GM12864 (cell line): ENCODE measurements at regions not wholly inside any gene's neighbourhood (a gene's known extent, or its start where the extent isn't known, plus 50 kb on each side); places are given as distances from the start of the nearest gene placed in this dataset.
"Not testable (repeated sequence)": the region's sequence is repeated elsewhere in the genome, so short reads cannot be mapped to it uniquely, and the experiment has no call there.

ENCODE experiments used
- DNase-seq: peaks from one replicate; pipeline ENCODE4 v3.0.0-alpha.2; 2011; ENCODE audit warnings: low read depth
- H3K4me3 ChIP-seq: 2 replicates; pipeline ENCODE4 v1.5.1; 2011; ENCODE audit warnings: mild to moderate bottlenecking, low read depth, low read length, control low read depth
- TF ChIP-seq, protein P1 (sequence below): IDR thresholded peaks from 2 replicates; pipeline ENCODE4 v1.5.1; 2011; ENCODE audit warnings: low read depth, mild to moderate bottlenecking, moderate library complexity, low read length, control low read depth, inconsistent platforms; ENCODE audit errors: missing control alignments

DNA sequence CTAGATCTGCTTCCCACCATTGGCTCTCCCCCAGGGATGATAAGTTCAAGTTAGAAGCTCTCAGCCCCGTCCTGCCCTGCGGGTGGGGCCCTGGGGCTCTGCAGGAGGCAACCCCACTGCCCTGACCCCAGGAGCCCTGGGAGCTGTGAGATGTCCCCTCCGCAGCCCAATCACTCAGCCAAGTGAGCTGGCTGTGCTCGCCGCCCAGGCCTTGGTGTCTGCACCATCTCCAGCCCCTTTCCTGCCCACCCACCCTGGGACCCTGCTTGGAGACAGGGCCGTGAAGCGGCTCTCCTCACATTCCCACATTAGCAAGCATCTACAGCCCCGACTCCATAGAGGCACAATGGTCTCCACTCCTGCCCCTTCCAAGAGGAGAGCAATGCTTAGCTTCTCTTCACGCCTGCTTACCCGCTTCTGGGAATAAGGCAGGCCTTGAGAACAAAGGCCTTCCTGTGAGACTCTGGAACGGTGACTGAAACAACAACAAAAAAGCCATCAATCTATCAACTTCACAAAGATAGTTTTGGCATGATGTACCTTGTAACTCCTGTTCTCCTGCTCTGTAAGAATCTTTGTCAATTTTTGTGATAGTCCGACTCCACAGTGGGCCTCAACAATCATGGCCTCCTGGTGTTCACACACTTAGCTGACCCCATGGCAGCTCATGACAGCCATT is 67.7 kb downstream of the FOXL3 start:
- TF ChIP-seq, protein P1, sequence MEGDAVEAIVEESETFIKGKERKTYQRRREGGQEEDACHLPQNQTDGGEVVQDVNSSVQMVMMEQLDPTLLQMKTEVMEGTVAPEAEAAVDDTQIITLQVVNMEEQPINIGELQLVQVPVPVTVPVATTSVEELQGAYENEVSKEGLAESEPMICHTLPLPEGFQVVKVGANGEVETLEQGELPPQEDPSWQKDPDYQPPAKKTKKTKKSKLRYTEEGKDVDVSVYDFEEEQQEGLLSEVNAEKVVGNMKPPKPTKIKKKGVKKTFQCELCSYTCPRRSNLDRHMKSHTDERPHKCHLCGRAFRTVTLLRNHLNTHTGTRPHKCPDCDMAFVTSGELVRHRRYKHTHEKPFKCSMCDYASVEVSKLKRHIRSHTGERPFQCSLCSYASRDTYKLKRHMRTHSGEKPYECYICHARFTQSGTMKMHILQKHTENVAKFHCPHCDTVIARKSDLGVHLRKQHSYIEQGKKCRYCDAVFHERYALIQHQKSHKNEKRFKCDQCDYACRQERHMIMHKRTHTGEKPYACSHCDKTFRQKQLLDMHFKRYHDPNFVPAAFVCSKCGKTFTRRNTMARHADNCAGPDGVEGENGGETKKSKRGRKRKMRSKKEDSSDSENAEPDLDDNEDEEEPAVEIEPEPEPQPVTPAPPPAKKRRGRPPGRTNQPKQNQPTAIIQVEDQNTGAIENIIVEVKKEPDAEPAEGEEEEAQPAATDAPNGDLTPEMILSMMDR: no peak

DNA sequence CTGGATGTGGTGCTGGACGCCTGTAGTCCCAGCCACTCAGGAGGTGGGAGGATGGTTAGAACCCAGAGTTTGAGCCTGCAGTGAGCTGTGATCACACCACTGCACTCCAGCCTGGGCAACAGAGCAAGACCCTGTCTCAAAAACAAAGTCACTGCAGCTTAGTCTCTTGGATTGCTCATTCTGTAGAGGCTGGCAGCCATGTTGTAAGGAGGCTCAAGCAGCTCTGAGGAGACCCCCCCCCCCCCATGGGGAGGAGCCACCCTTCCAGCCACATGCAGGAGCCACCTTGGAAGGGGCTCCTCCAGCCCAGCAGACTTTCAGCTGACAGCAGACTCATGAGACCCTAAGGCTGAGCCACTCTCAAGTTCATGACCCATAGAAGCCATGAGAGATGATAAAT is 68.4 kb downstream of the FOXL3 start:
- H3K4me3 ChIP-seq: no peak overlapping the region
- DNase-seq: no peak
- TF ChIP-seq, protein P1: no peak

More for the DNA sequence above, 67.7 kb downstream of the FOXL3 start:
- DNase-seq: no peak
- H3K4me3 ChIP-seq: no peak overlapping the region

DNA sequence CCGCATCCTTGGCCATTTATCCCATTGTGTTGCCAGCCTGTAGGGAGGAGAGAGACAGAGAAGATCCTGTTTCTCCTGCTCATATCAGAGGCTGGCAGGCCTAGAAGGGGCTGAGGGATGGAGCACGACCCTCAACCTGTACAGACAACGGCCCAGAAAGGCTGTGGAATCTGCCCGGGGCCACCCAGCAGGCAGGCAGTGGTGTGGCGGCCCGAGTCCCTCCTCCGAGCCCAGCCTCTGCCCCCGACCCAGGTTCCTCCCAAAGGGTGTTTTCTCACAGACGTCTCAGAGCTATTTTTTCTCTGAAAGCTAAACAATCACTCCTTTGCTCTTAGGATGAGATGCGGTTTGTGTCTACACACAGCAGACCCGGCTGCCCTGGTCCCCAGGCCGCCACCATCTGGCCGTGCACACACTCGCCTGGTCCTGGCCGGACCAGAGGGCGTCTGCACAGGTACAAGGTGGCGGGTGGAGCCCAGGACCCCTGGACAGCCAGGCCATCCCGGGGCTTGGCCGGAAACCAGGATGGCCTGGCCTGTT is 69.3 kb downstream of the FOXL3 start:
- no peak for DNase-seq
- H3K4me3 ChIP-seq: no peak overlapping the region
- TF ChIP-seq, protein P1: no peak

DNA sequence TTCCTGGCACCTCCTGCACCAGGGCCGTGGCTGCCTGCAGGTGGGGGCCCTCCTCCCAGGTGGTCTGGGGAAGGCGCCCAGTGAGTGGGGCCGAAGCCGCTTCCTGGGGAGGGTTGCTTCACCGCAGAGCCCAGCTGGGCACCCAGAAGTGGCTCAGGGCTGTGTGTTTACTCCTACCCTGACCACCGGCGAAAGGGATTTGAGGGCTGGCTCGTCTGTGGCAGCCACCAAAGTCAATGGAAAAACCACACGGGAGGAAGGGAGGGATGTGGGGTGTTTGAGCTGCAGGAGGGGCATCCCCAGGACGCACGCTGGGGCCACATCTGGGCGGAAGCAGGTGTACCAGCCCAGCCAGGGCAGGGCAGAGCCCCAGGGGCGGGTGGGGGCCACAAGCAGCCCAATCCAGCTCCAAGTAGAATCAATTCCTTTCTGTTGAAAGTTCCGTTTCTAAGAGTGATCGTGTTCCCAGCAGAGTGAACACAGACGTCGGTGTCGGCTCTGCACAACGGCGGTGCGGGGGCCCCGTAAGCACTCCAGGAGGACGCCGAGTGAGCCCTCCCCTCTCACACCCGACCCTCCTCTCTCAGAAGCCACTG is 69.9 kb downstream of the FOXL3 start:
- TF ChIP-seq, protein P1: no peak
- no peak for DNase-seq
- no peak overlapping the region for H3K4me3 ChIP-seq

DNA sequence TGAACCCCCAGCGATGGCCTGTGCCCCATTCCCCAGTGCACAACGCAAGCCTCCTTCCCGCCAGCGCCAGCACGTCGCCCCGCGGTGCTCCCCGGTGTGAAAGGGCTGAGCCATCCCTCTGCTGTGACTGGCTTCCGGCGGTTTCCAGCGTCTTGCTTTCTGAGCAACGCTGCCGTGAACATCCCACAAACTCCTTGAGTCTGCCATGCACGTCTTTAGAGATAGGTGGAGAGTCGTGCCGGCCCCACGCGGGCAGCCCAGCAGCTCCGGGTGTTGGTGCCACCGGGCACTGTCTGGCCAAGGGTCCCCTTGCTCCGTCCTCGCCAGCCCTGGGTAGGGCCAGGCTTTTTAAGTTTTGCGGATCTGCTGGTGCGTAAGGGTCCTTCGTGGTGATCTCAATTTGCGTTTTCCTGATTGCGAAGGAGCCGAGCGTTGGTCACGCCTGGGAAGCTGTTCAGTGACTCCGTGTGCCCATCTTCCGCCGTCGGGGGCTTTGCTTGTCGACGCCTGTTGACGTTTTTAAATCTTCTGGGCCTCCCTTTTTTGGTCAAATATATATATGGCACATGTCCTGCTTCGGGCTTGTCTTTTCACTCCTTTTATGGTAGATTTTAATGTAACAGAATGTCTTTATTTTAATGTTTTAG is 70.6 kb downstream of the FOXL3 start:
- no peak overlapping the region for H3K4me3 ChIP-seq
- DNase-seq: no peak
- TF ChIP-seq, protein P1: no peak

DNA sequence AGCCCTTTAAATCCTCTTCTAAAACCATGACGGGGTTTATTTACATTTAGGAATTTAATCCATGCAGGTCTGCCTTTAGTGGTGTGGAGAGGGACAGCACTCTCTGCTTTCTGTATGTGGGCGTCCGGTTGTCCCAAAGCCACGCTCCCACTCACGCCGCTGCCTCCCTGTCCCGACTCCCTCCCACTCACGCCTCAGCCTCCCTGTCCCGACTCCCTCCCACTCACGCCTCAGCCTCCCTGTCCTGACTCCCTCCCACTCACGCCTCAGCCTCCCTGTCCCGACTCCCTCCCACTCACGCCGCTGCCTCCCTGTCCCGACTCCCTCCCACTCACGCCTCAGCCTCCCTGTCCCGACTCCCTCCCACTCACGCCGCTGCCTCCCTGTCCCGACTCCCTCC is 71.2 kb downstream of the FOXL3 start:
- not testable (repeated sequence) for DNase-seq, H3K4me3 ChIP-seq

DNA sequence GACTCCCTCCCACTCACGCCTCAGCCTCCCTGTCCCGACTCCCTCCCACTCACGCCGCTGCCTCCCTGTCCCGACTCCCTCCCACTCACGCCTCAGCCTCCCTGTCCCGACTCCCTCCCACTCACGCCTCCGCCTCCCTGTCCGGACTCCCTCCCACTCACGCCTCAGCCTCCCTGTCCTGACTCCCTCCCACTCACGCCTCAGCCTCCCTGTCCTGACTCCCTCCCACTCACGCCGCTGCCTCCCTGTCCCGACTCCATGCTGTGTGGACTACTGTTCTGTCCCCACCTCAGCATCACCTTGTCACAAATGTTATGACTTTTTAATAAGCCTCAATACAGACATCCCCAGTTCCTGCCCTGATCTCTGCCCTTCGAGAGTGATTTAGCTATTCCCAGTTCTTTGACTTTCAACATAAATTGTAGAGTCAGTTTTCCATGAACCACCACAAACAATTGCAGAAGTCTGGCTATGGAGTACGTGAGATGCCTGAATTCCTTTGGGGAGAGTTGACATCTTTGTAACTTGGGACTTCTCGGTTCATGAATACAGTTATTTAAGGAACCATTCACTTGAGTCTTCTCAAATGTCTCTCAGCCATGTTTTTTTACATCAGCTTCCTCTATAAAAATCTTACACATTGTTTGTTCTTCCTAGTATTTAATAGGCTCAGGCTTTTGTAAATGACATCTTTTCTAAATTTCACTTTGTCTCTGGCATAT is 71.9 kb downstream of the FOXL3 start:
- DNase-seq: no peak
- H3K4me3 ChIP-seq: no peak overlapping the region

More for the DNA sequence above, 71.9 kb downstream of the FOXL3 start:
- TF ChIP-seq, protein P1: no peak
